ENCODE measurements at regions not wholly inside any gene's neighbourhood (a gene's known extent, or its start where the extent isn't known, plus 50 kb on each side); places are given as distances from the start of the nearest gene placed in this dataset.

DNA sequence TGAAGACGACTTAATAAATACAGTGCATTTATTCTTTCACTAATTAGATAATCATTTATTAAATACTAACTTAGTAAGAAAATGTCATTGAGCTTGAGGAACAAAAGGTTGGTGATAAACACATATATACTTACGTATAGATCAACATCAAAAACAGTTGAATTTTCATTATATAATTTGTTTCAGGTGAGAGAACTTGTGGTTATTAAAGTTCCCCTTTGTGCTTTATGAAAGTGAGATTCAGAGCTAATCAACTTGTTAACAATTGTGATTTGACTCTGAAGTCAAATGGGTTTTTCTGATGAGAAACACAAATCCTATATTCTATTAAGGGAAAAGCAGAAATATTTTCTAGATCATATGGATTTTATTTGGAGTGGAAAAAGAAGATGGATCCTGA lies 524.0 kb downstream of the SOX11 start:
- Histone ChIP-seq H3K79me2 (ENCODE audit: control insufficient read depth in 1 of 2, insufficient read depth in 2 of 2, low read length in 2 of 2) (no peaks in the 10 kb centered on the region), H2AK5ac (ENCODE audit: low read depth, low read length) (no peak overlapping the region), H3K18ac (ENCODE audit: extremely low read depth, low read length) (no peak overlapping the region), H3K9ac (replicated peaks in 1 of 4; ENCODE audit: extremely low read depth in 1 of 4, low read depth in 3 of 4, low read length in 3 of 4) (no peak overlapping the region), H2BK12ac (ENCODE audit: low read depth, low read length) (no peak overlapping the region), H2BK120ac (replicated peaks; ENCODE audit: low read depth, low read length) (no peak overlapping the region), H2AFZ (ENCODE audit: low read length) (no peak overlapping the region), H3K36me3 (ENCODE audit: control insufficient read depth in 2 of 4, insufficient read depth in 4 of 4, low read length in 3 of 4) (no peaks in the 10 kb centered on the region), H3K4ac (replicated peaks; ENCODE audit: insufficient read length, low read depth, low read length) (no peak overlapping the region), H4K8ac (ENCODE audit: extremely low read depth, insufficient read depth, low read length) (no peak overlapping the region), H3K56ac (replicated peaks; ENCODE audit: insufficient read length, low read depth, low read length) (no peak overlapping the region), H4K5ac (ENCODE audit: insufficient read length, low read depth, low read length) (no peak overlapping the region), H3K4me2 (ENCODE audit: insufficient read depth in 1 of 2, low read depth in 2 of 2, low read length in 2 of 2) (no peak overlapping the region), H3K23ac (ENCODE audit: insufficient read length) (no peak overlapping the region), H4K91ac (replicated peaks; ENCODE audit: insufficient read length, low read length) (no peak overlapping the region), H4K20me1 (replicated peaks in 1 of 2; ENCODE audit: control insufficient read depth in 1 of 2, insufficient read depth in 2 of 2, low read length in 2 of 2) (no peaks in the 10 kb centered on the region), H3K14ac (ENCODE audit: insufficient read length) (no peak overlapping the region), H3K27me3 (replicated peaks in 1 of 4; ENCODE audit: control insufficient read depth in 3 of 4, extremely low read depth in 1 of 4, insufficient read depth in 3 of 4, low read length in 3 of 4) (no peaks in the 10 kb centered on the region), H3K79me1 (ENCODE audit: low read depth, low read length) (no peaks in the 10 kb centered on the region), H2BK5ac (ENCODE audit: low read depth, low read length) (no peak overlapping the region), H2BK20ac (ENCODE audit: low read length) (no peak overlapping the region), H3K4me3 (ENCODE audit: extremely low read depth in 1 of 4, insufficient read depth in 2 of 4, low read depth in 3 of 4, low read length in 4 of 4) (no peak overlapping the region), H3K4me1 (replicated peaks in 1 of 4; ENCODE audit: control insufficient read depth in 3 of 4, insufficient read depth in 4 of 4, low read length in 3 of 4) (0 out of 7 replicates have a peak, but pooled peaks cover 0 to 3% (median 0%) of the 10 kb centered on the region in 4 experiments), H3K23me2 (ENCODE audit: low read depth, low read length) (no peaks in the 10 kb centered on the region), H3K9me3 (ENCODE audit: insufficient read depth in 2 of 2, low read depth in 1 of 2, low read length in 1 of 2) (no peaks in the 10 kb centered on the region), H2BK15ac (ENCODE audit: low read length) (no peak overlapping the region), H3K27ac (ENCODE audit: low read depth, low read length) (no peak overlapping the region)
- ChIA-PET CTCF (ENCODE audit: partially characterized antibody) (interaction anchor here (1.4 kb wide), 1 partner anchor 16 kb away, joined by 3 read pairs; no protein-coding TSS in a partner anchor), POLR2A (ENCODE audit: partially characterized antibody) (no interaction called here)
- 85% methylated on average over 2 of the region's 2 CpGs; no CpG with 5 or more reads in 1 of the 2 experiments for WGBS, 2 experiments (ENCODE audit: extremely low coverage in 1 of 2, insufficient coverage in 1 of 2, insufficient read length in 1 of 2, insufficient replicate concordance in 2 of 2, low coverage in 1 of 2, low lambda C conversion rate in 2 of 2, missing lambda C conversion rate in 1 of 2)
- FAIRE-seq: no peak
- DNase-seq (ENCODE audit: low read depth in 1 of 2, low spot score in 2 of 2): no peak
- no peak for TF ChIP-seq CBX8 (IDR thresholded peaks at IDR 0.05; ENCODE audit: borderline replicate concordance, low read depth, low read length)
- no peak for TF ChIP-seq SP1 (IDR thresholded peaks at IDR 0.05; ENCODE audit: low read depth, low read length)
- no peak for TF ChIP-seq MAFK (IDR thresholded peaks at IDR 0.05; ENCODE audit: low read depth, low read length)
- TF ChIP-seq TAF1 (IDR thresholded peaks at IDR 0.05; ENCODE audit: low read depth, low read length): no peak
- no peak for TF ChIP-seq TBP (IDR thresholded peaks at IDR 0.05; ENCODE audit: low read depth, low read length)
- TF ChIP-seq CTBP2 (IDR thresholded peaks at IDR 0.05; ENCODE audit: borderline replicate concordance, insufficient read depth, insufficient read length, low read length): no peak
- no peak for TF ChIP-seq TEAD4 (IDR thresholded peaks at IDR 0.05; ENCODE audit: low read depth, low read length)
- no peak for TF ChIP-seq RAD21 (IDR thresholded peaks at IDR 0.05 in 1 of 2, conservative IDR thresholded peaks at IDR 0.05 in 1 of 2; ENCODE audit: low read depth in 2 of 2, low read length in 2 of 2)
- no peak for TF ChIP-seq EP300 (IDR thresholded peaks at IDR 0.05; ENCODE audit: borderline replicate concordance in 1 of 2, low read depth in 2 of 2, low read length in 2 of 2)
- TF ChIP-seq SUZ12 (IDR thresholded peaks at IDR 0.05; ENCODE audit: low read length): no peak
- TF ChIP-seq HDAC2 (IDR thresholded peaks at IDR 0.05; ENCODE audit: borderline replicate concordance in 1 of 2, low read depth in 2 of 2, low read length in 2 of 2): no peak
- no peak for TF ChIP-seq SIRT6 (IDR thresholded peaks at IDR 0.05; ENCODE audit: low read length)
- TF ChIP-seq CHD1 (IDR thresholded peaks at IDR 0.05; ENCODE audit: low read depth, low read length): no peak
- TF ChIP-seq GABPA (IDR thresholded peaks at IDR 0.05; ENCODE audit: borderline replicate concordance, insufficient read depth, low read length): no peak
- no peak for TF ChIP-seq CBX5 (IDR thresholded peaks at IDR 0.05; ENCODE audit: low read depth, low read length)

All from H1 (cell line).